ENCODE measurements at regions not wholly inside any gene's neighbourhood (a gene's known extent, or its start where the extent isn't known, plus 50 kb on each side); places are given as distances from the start of the nearest gene placed in this dataset.

GRCh38 chr1:60791226-60791625 is 291.1 kb upstream of the NFIA start:
- TF ChIP-seq CTCF (IDR thresholded peaks at IDR 0.05; ENCODE audit: low read depth, low read length, missing input control) (no peak), ATF3 (IDR thresholded peaks at IDR 0.05) (no peak)
